WTC11 (cell line): ENCODE measurements at regions not wholly inside any gene's neighbourhood (a gene's known extent, or its start where the extent isn't known, plus 50 kb on each side); places are given as distances from the start of the nearest gene placed in this dataset.

Source experiments
- KAT7 ChIP-seq: sonication (generic); formaldehyde crosslinking; IDR thresholded peaks from 2 replicates; pipeline ENCODE4 v1.8.1; 2023; ENCODE audit warnings: missing genetic modification reagents, mild to moderate bottlenecking, borderline replicate concordance
- MXD4 ChIP-seq: fragments of 250-450 bp; sonication (Bioruptor Pico); IDR thresholded peaks from 2 replicates; pipeline ENCODE4 v1.8.0; 2021; ENCODE audit warnings: mild to moderate bottlenecking, moderate library complexity, borderline replicate concordance
- MYBL2 ChIP-seq: sonication (generic); formaldehyde crosslinking; IDR thresholded peaks from 2 replicates; pipeline ENCODE4 v1.8.1; 2023; ENCODE audit warnings: mild to moderate bottlenecking, moderate library complexity, missing genetic modification reagents
- SP1 ChIP-seq: sonication (generic); formaldehyde crosslinking; conservative IDR thresholded peaks from 2 replicates; pipeline ENCODE4 v1.8.1; 2022; ENCODE audit warnings: missing genetic modification reagents
- ZNF263 ChIP-seq: sonication (generic); formaldehyde crosslinking; IDR thresholded peaks from 2 replicates; pipeline ENCODE4 v1.8.1; 2022; ENCODE audit warnings: low read depth, mild to moderate bottlenecking, moderate library complexity, missing genetic modification reagents
- TF ChIP-seq, protein P1 (sequence below): fragments of 200-600 bp; IDR thresholded peaks from 2 replicates; pipeline ENCODE4 v1.8.0; 2022; ENCODE audit warnings: antibody characterized with exemption
- TF ChIP-seq, protein P2 (sequence below): sonication (generic); formaldehyde crosslinking; IDR thresholded peaks from 2 replicates; pipeline ENCODE4 v1.8.1; 2023; ENCODE audit warnings: mild to moderate bottlenecking, missing genetic modification reagents, borderline replicate concordance
- TF ChIP-seq, protein P3 (sequence below): sonication (generic); formaldehyde crosslinking; IDR thresholded peaks from 2 replicates; pipeline ENCODE4 v1.8.0; 2023; ENCODE audit warnings: mild to moderate bottlenecking, missing genetic modification reagents

DNA sequence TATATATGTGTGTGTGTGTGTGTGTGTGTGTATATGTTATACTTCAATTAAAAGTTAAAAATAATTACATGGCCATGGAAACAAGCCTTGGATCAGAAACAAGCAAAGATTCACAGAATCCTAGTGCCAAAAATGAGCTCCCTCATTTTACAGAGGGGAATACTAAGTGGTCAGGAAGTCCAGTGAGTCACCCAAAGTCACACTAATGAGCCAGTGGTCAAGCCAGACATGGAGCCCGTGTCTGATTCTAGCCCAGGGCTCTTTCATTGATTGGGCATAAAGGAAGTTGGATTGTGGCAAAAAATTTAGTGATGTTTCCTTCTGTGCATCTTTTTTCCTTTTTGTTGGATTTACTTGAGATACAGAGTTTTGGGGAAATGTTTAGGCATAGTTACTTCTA is 152.5 kb upstream of the NPHP3 start:
- TF ChIP-seq MXD4 (CRISPR knock-in tag), result no peak
- TF ChIP-seq, protein P1, sequence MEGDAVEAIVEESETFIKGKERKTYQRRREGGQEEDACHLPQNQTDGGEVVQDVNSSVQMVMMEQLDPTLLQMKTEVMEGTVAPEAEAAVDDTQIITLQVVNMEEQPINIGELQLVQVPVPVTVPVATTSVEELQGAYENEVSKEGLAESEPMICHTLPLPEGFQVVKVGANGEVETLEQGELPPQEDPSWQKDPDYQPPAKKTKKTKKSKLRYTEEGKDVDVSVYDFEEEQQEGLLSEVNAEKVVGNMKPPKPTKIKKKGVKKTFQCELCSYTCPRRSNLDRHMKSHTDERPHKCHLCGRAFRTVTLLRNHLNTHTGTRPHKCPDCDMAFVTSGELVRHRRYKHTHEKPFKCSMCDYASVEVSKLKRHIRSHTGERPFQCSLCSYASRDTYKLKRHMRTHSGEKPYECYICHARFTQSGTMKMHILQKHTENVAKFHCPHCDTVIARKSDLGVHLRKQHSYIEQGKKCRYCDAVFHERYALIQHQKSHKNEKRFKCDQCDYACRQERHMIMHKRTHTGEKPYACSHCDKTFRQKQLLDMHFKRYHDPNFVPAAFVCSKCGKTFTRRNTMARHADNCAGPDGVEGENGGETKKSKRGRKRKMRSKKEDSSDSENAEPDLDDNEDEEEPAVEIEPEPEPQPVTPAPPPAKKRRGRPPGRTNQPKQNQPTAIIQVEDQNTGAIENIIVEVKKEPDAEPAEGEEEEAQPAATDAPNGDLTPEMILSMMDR, result no peak
- TF ChIP-seq MYBL2 (CRISPR knock-in tag), result no peak
- TF ChIP-seq SP1 (CRISPR knock-in tag), result no peak
- TF ChIP-seq, protein P2, sequence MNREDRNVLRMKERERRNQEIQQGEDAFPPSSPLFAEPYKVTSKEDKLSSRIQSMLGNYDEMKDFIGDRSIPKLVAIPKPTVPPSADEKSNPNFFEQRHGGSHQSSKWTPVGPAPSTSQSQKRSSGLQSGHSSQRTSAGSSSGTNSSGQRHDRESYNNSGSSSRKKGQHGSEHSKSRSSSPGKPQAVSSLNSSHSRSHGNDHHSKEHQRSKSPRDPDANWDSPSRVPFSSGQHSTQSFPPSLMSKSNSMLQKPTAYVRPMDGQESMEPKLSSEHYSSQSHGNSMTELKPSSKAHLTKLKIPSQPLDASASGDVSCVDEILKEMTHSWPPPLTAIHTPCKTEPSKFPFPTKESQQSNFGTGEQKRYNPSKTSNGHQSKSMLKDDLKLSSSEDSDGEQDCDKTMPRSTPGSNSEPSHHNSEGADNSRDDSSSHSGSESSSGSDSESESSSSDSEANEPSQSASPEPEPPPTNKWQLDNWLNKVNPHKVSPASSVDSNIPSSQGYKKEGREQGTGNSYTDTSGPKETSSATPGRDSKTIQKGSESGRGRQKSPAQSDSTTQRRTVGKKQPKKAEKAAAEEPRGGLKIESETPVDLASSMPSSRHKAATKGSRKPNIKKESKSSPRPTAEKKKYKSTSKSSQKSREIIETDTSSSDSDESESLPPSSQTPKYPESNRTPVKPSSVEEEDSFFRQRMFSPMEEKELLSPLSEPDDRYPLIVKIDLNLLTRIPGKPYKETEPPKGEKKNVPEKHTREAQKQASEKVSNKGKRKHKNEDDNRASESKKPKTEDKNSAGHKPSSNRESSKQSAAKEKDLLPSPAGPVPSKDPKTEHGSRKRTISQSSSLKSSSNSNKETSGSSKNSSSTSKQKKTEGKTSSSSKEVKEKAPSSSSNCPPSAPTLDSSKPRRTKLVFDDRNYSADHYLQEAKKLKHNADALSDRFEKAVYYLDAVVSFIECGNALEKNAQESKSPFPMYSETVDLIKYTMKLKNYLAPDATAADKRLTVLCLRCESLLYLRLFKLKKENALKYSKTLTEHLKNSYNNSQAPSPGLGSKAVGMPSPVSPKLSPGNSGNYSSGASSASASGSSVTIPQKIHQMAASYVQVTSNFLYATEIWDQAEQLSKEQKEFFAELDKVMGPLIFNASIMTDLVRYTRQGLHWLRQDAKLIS (CRISPR knock-in tag), result no peak
- no peak for TF ChIP-seq ZNF263 (CRISPR knock-in tag)
- TF ChIP-seq, protein P3, sequence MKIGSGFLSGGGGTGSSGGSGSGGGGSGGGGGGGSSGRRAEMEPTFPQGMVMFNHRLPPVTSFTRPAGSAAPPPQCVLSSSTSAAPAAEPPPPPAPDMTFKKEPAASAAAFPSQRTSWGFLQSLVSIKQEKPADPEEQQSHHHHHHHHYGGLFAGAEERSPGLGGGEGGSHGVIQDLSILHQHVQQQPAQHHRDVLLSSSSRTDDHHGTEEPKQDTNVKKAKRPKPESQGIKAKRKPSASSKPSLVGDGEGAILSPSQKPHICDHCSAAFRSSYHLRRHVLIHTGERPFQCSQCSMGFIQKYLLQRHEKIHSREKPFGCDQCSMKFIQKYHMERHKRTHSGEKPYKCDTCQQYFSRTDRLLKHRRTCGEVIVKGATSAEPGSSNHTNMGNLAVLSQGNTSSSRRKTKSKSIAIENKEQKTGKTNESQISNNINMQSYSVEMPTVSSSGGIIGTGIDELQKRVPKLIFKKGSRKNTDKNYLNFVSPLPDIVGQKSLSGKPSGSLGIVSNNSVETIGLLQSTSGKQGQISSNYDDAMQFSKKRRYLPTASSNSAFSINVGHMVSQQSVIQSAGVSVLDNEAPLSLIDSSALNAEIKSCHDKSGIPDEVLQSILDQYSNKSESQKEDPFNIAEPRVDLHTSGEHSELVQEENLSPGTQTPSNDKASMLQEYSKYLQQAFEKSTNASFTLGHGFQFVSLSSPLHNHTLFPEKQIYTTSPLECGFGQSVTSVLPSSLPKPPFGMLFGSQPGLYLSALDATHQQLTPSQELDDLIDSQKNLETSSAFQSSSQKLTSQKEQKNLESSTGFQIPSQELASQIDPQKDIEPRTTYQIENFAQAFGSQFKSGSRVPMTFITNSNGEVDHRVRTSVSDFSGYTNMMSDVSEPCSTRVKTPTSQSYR (CRISPR knock-in tag), result no peak
- TF ChIP-seq KAT7 (CRISPR knock-in tag), result no peak
